ENCODE measurements at regions not wholly inside any gene's neighbourhood (a gene's known extent, or its start where the extent isn't known, plus 50 kb on each side); places are given as distances from the start of the nearest gene placed in this dataset.

GRCh38 chr18:57969824-57970223, 74.2 kb upstream of the NEDD4L start:
- Histone ChIP-seq H4K20me1 (replicated peaks; ENCODE audit: insufficient read depth) (no peaks in the 10 kb centered on the region; the same call in 1 of the 2 replicates), H3K4me1 (ENCODE audit: insufficient read depth) (peaks cover 7% of the 10 kb centered on the region; the same call in 1 of the 2 replicates), H3K27me3 (ENCODE audit: insufficient read depth) (no peaks in the 10 kb centered on the region), H3K27ac (ENCODE audit: low read depth) (no peak overlapping the region), H3K4me2 (no peak overlapping the region), H2AFZ (no peak overlapping the region), H3K79me2 (replicated peaks; ENCODE audit: insufficient read depth) (no peaks in the 10 kb centered on the region), H3K9me2 (ENCODE audit: insufficient read depth) (no peaks in the 10 kb centered on the region), H3K4me3 (no peak overlapping the region), H3K36me3 (ENCODE audit: insufficient read depth) (no peaks in the 10 kb centered on the region), H3F3A (replicated peaks; ENCODE audit: low read depth) (no peaks in the 10 kb centered on the region)
- H3K9me3 Mint-ChIP-seq = no peaks in the 10 kb centered on the region
- no peaks in the 10 kb centered on the region for H3K36me3 Mint-ChIP-seq (ENCODE audit: low read depth)
- TF ChIP-seq CREB1 (CRISPR knock-in tag; IDR thresholded peaks at IDR 0.05; ENCODE audit: low read depth) (no peak), EZH2phosphoT487 (IDR thresholded peaks at IDR 0.05; ENCODE audit: unreplicated experiment) (no peak), REST (IDR thresholded peaks at IDR 0.05; ENCODE audit: unreplicated experiment) (no peak), ZNF462 (CRISPR knock-in tag; IDR thresholded peaks at IDR 0.05) (no peak), POLR2AphosphoS5 (IDR thresholded peaks at IDR 0.05; ENCODE audit: low read depth) (no peak), CTCF (conservative IDR thresholded peaks at IDR 0.05; ENCODE audit: low read depth in 2 of 2) (no peak), ZNF331 (CRISPR knock-in tag; IDR thresholded peaks at IDR 0.05; ENCODE audit: low read depth) (no peak), EZH2 (IDR thresholded peaks at IDR 0.05; ENCODE audit: low read depth, unreplicated experiment) (no peak)
- no peak overlapping the region for H3K27ac Mint-ChIP-seq
- ATAC-seq = no peak
- peaks cover 2% of the 10 kb centered on the region for H3K27me3 Mint-ChIP-seq (ENCODE audit: insufficient read depth, low read depth, poor library complexity)
- peaks cover 2% of the 10 kb centered on the region; the same call in 2 of the 3 replicates for H3K4me1 Mint-ChIP-seq
- no peak overlapping the region for H3K4me3 Mint-ChIP-seq
- no peak for DNase-seq (ENCODE audit: low spot score)
